Activated CD4-positive, alpha-beta T cell treated with anti-CD3 and anti-CD28 coated beads, Interleukin-2, amount 50 U/mL, for 1 hour (primary cell): ENCODE measurements at regions not wholly inside any gene's neighbourhood (a gene's known extent, or its start where the extent isn't known, plus 50 kb on each side); places are given as distances from the start of the nearest gene placed in this dataset.

Experiments used
- DNase-seq: peaks from one replicate; pipeline ENCODE4 v3.0.0-alpha.2; 2020

DNA sequence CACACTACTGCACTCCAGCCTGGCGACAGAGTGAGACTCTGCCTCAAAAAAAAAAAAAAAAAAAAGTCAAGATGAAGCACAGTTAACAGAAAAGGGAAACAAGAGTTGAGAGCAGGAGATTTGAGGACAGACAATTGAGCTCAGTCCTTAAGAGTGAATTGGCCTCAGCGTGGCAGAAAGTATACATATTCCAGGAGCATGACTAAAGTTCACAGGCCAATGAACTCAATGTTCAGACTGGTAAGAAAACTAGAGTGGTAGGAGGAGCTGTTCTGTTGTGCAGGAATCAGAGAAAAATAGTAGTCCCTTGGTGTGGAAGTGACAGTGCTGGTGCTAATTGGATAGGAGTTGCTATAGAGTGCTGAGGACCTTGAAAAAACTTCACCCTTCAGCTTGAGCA is 60.0 kb downstream of the NRN1 start:
- no peak for DNase-seq

DNA sequence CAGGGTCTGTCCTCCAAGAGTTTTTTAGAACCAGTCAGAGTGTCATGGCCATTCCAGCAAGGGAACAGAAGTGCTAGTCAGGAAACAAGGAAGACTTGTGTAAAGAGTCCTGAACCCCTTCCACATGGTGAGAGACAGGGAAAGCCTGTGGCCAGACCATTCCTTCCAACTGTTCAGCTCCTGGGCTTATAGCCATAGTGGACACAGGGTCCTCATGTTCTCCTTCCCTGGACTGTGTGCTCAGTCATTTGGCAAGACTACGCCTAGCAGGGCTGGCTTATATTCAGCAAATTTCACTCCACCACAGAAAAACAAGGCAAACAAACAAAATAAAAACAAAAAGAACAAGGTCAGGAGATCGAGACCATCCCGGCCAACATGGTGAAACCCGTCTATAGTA is 60.5 kb downstream of the NRN1 start:
- no peak for DNase-seq

DNA sequence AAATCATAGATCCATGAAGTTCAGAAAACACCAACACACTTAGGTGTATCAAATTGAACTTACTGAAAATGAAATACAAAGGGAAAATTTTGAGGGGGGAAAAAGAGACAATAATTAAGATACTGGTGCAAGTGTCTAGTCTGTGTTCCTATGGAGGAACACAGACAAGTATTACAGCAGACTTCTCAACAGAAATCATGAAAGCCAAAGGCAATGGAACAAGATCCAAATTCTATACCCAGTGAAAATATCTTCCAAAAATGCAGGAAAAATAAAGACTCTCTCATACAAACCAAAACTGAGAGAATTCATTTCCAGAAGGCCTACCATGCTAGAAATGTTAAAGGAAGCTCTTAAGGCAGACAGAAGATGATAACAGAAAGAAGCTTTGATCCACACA is 63.1 kb downstream of the NRN1 start:
- DNase-seq, result no peak

DNA sequence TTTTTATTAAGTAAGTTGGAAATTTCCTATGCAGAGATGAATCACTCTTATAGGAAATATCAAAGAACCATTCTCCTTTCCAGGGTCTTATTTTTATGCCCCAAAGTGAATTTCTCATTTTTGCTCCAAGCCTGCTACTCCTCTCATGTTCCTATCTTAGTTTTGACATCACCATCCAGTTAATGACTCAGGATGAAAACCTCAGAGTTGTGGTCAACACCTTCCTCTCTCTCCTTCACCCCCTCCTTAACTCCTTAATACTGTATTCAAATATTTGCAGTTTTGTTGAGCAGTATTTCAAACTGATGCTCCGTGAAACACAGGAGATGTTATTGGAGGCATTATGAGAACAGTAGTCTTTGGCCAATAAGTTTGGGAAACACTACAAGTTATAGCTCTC is 64.1 kb downstream of the NRN1 start:
- DNase-seq, result no peak

DNA sequence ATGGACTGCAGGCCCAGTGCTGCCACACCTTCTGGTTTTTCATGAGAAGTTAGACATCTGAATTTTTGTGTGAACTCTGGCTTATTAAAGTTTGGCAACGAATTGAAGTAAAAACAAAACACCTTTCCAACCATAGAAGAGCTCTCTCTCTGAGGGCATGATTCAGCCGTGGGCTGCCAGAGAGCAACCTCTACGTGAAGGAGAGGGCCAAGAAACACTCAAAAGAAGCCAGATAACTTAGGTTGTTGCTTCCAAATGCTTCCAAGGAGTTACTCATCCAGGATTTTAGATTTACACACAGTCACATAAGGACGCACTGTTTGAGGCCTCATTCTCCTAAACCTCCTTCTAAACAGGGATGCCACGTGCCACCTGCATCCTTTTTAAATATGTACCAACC is 65.5 kb downstream of the NRN1 start:
- DNase-seq, result no peak

DNA sequence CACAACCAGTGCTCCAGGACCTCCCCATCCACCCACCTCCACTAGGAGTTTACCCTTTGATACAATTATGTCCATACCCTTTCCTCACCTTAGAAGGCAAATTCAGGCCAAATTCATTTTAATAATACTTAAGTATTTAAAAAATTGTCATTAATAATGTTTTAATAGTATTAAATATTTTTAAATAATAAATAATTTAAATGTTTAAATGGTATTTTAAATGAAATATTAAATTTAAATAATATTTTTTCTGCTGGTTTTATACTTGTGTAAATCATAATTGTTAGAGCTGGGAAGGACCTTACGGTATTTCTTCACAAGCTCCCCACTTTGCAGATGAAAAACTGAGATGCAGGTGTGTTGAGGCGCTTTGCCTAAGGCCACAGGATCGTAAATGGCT is 67.8 kb downstream of the NRN1 start:
- DNase-seq, result no peak

DNA sequence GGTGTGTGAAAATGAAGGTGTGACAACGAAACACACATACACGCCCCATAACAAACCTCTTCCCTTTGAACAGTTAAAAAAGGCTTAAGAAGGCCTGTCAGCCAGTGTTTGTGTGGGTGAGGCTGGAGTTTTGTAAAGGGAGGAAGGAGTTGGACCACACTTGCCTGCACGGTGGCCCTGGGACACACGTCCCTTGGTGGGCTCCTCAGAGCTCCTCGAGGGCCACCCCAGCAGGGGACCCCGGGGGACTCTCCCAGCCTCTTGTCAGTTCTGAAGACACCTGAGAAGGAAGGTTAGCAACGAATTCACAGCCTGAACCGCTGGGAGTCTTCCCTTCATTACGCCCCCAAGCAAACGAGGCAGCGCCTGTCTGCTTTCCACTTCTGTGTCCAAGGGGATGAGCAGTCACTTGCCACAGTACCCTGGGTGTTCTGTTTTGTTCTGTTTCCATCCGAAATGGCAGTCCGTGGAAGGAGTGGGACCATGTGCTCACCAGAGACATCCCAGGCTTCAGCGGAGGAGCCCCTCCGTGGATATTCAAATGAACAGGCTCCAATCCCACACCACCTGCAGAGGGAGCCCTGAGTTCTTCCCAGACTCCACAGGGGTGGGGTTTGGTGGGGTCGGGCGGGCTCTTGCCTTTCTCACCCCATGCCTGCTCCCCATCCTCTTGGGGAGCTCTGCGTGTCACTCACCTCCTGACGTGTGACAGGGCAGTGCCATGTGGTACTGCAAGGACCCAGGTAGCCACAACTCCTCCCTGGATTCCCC is 68.6 kb downstream of the NRN1 start:
- DNase-seq, result no peak

DNA sequence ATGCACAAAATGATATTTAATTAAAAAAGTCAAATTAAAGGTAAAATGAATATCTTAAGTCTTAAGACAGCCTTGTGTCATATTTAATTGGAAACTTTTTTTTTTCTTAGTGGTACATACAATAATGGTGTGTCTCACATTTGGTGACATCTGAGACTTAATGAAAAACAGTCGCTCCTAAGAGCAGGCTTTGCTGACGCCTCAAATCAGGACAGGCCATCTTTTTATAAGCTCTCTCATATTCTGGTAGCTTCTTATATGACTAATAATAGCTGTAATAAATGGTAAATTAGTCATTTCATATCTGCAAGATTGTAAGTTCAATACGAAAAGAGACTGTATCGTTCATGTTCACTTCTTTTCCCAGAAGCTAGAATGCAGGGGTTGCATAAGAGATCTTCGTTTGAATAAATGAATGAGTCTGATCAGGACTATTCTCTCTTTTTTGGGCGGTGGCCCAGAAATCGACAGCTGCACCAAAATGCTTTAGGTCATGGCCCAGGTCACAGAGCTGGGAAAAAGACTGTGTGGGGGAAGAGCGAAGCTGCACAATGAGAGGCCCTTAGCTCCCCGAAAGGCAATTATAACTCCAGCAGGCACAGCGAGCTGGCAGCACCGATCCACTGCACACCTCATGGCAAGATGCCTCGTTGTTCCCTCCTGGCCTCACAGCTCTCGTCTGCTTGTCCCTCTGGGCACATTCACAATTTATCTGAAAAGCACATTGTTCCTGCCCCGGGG is 69.4 kb downstream of the NRN1 start:
- no peak for DNase-seq

DNA sequence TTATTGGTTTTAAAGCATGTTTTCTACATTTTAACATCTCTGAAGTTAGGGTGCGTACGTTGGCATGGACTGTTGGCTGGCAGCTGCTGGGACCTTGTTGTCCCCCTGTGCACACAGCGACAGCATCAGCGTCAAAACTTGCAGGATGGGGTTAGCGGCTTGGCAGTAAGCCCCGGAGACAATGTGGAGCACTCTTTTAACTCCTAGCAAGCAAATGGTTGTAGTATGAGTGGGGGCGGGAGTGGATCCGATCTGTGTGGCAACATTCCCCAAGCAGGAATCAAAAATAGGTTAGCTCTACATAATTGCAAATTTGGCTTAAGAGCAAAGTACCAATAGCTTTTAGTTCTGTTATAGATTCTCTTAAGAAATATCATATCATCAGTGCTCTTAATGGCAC is 70.1 kb downstream of the NRN1 start:
- DNase-seq, result no peak

DNA sequence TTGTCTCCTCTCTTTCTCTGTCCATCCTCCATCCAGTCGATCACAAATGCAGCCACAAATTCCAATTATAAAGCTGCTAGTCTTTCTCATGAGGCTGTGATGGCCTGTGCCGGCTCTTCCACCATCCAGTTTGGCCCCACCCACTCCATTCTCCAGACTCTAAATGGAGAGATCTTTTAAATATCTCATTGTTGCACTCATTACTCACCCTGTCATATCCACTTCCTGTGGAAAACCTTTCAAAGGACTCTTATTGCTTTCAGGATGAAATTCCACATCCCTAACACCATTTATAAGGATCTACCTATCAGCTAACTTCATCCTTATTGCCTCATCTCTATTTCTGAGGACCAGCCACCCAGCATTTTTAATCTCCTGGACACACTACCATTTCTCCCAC is 70.6 kb downstream of the NRN1 start:
- DNase-seq, result no peak

DNA sequence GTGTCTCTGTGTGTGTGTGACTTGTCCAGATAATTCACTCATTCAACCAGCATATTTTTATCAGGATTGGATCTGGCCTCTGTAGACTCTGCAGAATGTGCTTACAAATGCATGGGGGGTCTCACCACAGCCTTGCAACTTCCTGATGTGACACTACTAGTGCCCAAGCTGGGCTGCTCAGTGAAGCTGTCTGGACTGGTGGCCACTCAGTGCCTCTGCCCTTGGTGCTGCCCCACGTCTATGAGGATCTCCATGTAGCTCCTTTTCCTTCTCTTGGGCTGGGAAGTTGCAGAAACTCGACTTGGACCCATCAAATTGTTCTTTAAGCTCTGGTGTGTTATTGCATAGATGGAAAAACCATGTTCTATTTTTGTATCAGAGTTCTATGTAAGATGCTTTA is 75.8 kb downstream of the NRN1 start:
- no peak for DNase-seq

DNA sequence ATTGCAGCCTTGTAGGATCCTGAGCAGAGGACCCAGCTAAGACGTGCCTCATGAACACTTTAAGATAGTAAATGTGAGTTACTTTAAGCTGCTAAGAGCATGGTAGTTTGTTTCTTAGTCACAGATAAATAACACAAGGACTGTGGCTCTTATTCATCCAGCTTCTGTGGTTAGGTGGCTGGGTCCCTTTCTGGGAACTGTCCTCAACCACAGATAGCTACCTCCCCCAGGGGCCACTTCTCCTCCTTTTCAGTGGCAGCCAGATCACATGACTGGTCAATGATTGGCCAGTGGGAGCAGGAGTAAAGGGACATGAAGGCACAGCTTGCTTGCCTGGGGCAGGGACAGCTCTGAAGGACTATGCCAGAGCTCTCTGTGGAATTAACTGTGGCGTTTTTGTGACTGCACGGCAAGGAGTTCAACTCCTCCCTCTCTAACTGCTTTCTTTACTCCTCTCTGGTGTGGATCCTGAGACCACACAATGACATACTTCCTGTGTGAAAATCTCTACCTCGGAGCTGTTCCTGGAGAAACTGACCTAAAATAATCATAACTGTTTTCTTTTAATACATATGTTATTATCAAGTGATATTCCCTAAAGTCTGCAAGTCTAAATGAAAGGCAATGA is 76.5 kb downstream of the NRN1 start:
- no peak for DNase-seq

DNA sequence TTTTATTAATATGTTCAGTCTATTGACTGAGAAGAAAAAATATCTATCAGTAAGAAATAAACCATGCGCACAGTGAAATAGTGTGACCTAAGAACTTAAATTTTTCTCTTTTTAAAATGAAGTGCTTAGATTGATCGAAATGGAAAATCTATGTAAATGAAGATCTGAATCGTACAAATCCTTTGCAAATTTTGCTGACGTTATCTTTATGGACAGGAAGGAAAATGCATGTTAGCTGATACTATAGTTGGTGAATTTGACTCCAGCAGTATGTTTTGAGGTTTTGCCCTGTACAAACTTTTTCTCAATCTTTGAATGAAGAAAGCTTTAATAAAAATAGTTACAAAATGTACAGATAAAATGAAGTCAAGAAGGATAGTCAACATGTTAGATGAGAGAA is 82.9 kb downstream of the NRN1 start:
- DNase-seq, result no peak

DNA sequence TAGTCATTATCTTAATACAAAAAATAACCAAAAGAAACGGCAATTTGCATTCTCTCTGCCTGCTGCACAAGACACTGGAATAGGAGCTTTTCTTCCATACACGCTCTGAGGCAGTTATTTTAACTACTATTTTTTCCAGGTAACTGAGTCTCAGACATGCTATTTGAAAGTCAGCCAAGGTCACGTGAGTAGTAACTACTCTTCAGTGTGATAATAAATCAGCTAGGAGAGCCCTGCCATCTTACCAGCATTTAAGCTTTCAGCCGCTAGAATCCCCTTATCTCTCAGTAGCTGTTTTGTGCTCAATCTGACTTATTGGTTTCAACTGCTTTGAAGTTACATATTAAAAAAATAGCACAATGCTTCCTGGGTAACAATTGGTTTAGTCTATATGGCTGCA is 84.5 kb downstream of the NRN1 start:
- DNase-seq, result no peak

DNA sequence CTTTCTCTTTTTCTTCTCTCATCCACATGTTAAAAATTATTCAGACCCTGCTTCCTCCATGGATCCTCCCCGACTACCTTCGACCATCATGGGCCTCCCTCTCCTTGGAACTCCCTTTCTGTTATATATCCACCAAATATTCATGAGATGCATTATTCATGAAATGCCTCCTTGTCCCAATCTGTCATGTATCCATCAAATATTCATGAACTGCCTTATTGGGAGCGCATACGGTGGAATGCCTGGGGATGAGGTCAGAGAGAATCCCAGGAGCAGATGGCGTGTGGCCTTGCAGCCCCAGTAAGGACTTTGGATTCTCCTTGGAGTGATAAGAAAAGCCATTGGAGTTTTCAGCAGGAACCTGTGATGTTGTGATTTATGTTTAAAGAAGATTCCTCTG is 97.0 kb downstream of the NRN1 start:
- DNase-seq, result no peak

DNA sequence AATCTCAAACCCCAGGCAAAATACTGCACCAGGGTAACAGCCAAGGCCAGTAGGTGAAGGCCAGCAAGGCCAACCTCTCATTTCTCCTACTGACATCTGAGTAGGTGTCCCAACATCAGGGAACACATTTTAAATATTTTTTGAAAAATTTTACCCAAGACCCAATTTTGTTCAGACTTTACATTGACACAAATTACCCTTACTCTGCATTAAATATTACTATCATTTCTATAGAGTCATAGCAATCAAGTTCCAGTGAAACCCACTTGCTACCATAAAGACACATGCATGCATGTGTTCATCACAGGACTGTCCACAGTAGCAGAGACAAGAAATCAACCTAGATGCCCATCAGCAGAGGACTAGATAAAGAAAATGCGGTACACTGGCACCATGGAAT is 99.9 kb downstream of the NRN1 start:
- DNase-seq, result no peak

DNA sequence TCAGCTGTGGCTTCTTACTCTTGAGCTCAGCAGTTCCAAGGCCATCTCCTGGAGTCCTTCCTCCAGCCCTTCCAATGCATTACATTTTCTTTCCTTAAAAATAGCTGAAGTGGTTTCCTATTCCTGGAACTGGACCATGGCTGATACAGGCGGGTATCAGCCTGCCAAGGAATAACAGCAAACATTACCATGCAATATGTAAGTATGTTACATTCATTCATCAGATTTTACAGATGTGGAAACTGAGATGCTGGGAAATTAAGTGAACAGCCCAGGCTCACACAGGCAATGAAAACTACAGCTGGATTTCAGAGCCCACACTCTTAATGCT is 100.4 kb downstream of the NRN1 start:
- DNase-seq, result no peak

DNA sequence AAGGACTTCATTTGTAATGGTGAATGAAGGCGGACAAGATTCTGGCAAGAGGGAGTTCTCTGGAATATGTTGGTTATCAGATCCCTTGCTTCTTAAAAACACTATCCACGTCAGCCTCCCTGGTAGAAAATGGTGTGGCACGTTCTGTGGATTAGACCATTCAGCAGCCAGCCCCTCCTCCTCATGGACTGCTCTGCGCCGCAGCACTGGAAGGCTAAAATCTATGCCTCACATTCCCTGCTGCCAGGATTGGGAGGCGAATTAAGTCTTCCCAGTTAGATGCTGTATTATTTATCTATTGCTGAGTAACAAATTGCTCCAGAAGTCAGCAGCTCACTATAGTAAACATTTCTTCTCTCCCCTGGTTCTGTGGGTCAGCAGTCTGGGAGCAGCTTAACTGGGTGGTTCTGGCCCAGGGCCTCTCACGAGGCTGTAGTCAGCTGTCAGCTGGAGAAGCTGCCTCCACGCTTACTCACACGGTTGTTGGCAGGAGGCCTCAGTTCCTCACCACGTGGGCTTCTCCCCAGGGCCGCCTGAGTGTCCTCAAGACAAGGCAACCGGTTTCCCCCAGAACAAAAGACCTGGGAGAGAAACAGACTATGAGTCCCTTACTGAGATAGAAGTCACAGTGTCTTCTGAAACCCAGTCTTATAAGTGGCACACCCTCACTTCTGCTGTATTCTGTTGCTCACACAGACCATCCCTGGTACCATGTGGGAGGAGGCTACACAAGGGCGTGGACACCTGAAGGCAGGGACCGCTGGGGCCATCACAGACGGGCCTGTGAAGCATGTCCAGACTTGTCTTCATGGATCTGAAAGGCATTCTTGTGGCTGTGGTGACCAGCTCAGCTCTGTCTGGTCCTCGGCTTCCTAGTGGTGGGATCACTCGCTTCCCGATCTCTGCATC is 101.0 kb downstream of the NRN1 start:
- DNase-seq, result no peak

DNA sequence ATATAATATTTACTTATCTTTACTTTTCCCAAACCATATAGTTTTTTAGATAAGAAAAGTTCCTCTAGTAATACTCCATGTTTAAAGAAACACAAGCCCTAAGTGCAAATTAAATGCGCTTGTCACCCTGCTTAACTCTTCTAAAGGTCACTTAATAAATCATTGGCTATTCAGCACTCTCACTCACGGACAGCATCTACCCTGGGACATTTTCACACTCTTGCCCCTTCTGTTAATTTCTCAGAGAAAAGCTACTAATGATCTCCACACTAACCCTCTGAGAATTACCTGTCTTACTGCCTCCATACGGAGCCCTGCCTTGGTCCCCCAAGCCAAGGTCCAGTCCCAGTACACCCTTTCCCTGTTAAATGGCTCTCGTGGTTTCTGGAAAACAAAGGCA is 102.2 kb downstream of the NRN1 start:
- no peak for DNase-seq

DNA sequence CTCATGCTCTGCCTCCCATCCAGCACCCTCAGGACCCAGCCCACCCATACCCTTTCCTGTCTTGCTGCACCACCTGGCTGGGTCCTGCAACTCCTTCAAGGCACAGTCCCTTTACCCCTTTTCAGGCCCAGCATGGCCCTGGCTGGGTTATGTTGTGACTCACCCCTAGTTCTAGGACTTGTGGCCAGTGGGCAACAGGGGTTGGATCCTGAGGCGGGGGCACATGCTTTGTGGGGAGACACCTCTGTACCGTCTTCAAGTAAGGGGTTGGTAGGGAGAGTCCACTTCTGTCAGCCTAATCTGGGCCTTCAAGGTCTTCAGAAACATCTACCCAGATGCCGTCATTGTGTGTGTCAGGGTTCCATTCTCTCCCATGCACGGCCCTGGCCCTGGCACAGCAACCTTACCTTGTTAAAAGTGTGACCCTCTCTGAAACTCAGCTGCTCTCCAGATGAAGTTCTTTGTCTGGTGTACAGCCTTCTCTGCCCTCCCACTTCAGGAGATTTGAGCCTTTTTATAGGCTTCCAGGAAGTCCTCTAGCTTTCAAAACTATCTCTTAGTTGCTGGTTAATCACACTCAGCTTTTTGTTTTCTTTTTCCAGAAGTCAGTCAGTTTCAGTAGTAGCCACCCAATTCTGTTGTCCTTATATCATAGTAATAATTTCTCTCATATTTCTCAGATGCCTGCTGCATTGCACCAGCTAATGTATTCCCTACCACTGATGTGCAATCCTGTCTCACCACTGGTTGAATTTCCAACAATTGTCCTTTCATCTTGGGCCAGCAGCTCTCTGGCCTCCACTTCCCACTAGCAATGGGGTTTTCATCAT is 107.3 kb downstream of the NRN1 start:
- no peak for DNase-seq

DNA sequence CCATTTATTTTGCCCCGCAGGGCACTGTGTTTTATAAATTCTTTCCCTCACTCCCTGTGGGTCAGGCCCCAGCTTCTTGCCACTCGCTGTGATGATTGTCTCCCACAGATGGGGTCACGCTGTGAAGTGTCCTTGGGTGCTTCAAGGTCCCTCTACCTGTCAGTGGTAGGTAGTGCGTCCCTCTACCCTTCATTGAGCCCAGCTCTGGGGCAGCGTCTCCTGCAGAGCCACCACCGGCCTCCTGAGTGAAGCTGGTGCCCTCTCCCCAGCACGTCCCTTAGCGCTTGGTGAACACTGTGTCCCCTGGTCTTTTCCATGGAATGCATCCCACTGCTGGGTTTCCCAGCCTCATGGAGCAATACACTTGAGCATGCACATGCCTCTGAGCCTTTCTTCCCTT is 108.2 kb downstream of the NRN1 start:
- no peak for DNase-seq

DNA sequence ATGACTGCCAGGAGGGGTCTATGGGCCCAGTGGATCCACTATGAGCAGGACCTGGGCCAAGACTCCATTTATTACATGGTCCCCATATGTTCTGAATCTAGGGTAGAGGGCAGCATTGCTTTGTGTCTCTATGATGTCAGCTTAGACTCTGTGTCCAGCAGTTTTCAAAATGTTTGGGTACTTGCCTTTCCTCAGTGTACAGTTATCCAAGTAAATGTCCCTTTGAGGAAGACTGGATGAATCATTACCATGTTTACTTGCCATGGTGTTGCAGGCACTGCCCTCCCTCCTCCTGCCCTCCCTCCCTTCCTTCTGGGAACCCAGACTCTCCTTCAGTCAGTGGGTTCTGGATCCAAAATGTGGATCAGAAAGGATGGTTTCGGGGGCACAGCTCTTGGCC is 108.6 kb downstream of the NRN1 start:
- DNase-seq, result no peak
